ENCODE measurements at regions not wholly inside any gene's neighbourhood (a gene's known extent, or its start where the extent isn't known, plus 50 kb on each side); places are given as distances from the start of the nearest gene placed in this dataset.

DNA sequence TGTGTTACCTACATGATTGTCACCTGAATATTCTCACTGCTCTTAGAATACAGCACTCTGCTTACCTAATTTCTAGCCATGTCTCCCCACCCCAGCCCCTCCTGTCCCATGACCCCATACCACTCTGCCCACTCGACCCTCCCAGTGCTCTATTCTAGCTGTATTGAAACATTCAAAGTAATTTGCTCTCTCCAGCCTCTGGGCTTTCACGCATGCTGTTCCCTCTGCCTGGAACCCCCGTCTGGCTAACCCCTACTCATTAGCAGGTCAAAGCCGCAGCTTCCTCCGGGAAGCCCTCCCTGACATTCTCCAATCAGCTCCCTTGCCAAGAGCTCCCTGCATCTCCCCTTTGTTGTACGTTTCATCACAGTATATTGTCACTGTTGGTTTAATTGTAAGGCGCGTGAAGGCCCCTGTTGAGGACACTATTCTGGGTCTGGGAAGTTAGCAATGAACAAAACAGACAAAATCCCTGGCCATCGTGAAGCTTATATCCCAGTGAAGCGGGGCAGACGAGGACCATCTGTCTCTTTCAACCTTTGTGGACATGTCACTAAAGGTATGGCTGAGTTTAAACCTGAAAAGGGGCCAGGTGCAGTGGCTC lies 72.3 kb upstream of the LHX1 start:
- ATAC-seq (ENCODE audit: low read depth) (no peak), DNase-seq (no peak)
- Histone ChIP-seq H3K9me3 (ENCODE audit: control extremely low read depth in 1 of 3, control insufficient read depth in 2 of 3, insufficient read depth in 1 of 3, low read length in 2 of 3) (no peaks in the 10 kb centered on the region), H3K4me2 (replicated peaks; ENCODE audit: low read depth, low read length, poor library complexity, severe bottlenecking) (no peak overlapping the region), H3K9ac (ENCODE audit: low read length) (no peak overlapping the region), H3K79me2 (ENCODE audit: control insufficient read depth, insufficient read depth, low read length) (no peaks in the 10 kb centered on the region), H3K36me3 (replicated peaks in 1 of 2; ENCODE audit: control extremely low read depth in 1 of 2, control insufficient read depth in 1 of 2, extremely low read depth in 1 of 2, insufficient read depth in 2 of 2, low read length in 1 of 2) (no peaks in the 10 kb centered on the region), H2AFZ (ENCODE audit: insufficient read depth, low read depth, low read length, poor library complexity, severe bottlenecking) (no peak overlapping the region), H3K27ac (ENCODE audit: low read length in 2 of 2) (no peak overlapping the region), H3K4me1 (ENCODE audit: control insufficient read depth in 2 of 2, insufficient read depth in 2 of 2, low read length in 2 of 2) (no peaks in the 10 kb centered on the region), H3K27me3 (replicated peaks in 1 of 4; ENCODE audit: control extremely low read depth in 1 of 4, control insufficient read depth in 3 of 4, insufficient read depth in 4 of 4, low read length in 3 of 4) (peaks cover 0 to 13% (median 0%) of the 10 kb centered on the region in 4 experiments), H4K20me1 (ENCODE audit: control insufficient read depth, insufficient read depth, low read length, poor library complexity, severe bottlenecking) (no peaks in the 10 kb centered on the region), H3K4me3 (ENCODE audit: control extremely low read depth in 1 of 5, extremely low read depth in 1 of 5, insufficient read depth in 1 of 5, low read depth in 2 of 5, low read length in 4 of 5) (no peak overlapping the region)
- 84% methylated on average over 6 of the region's 11 CpGs for WGBS (ENCODE audit: insufficient coverage)
- POLR2A ChIA-PET: no interaction called here
- intact Hi-C loops (cut with micrococcal nuclease): no loop called here
- Mint-ChIP-seq H3K9me3 (ENCODE audit: insufficient read depth) (no peaks in the 10 kb centered on the region), H3K27me3 (peaks cover 36% of the 10 kb centered on the region), H3K27ac (no peak overlapping the region), H3K4me3 (no peak overlapping the region), H3K4me1 (no peaks in the 10 kb centered on the region)
- TF ChIP-seq EZH2 (IDR thresholded peaks at IDR 0.05; ENCODE audit: borderline replicate concordance, insufficient read depth, low read depth, low read length, poor library complexity, severe bottlenecking): no peak
- TF ChIP-seq, protein P1, sequence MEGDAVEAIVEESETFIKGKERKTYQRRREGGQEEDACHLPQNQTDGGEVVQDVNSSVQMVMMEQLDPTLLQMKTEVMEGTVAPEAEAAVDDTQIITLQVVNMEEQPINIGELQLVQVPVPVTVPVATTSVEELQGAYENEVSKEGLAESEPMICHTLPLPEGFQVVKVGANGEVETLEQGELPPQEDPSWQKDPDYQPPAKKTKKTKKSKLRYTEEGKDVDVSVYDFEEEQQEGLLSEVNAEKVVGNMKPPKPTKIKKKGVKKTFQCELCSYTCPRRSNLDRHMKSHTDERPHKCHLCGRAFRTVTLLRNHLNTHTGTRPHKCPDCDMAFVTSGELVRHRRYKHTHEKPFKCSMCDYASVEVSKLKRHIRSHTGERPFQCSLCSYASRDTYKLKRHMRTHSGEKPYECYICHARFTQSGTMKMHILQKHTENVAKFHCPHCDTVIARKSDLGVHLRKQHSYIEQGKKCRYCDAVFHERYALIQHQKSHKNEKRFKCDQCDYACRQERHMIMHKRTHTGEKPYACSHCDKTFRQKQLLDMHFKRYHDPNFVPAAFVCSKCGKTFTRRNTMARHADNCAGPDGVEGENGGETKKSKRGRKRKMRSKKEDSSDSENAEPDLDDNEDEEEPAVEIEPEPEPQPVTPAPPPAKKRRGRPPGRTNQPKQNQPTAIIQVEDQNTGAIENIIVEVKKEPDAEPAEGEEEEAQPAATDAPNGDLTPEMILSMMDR (IDR thresholded peaks at IDR 0.05): no peak
- CTCF ChIA-PET: no interaction called here

DNA sequence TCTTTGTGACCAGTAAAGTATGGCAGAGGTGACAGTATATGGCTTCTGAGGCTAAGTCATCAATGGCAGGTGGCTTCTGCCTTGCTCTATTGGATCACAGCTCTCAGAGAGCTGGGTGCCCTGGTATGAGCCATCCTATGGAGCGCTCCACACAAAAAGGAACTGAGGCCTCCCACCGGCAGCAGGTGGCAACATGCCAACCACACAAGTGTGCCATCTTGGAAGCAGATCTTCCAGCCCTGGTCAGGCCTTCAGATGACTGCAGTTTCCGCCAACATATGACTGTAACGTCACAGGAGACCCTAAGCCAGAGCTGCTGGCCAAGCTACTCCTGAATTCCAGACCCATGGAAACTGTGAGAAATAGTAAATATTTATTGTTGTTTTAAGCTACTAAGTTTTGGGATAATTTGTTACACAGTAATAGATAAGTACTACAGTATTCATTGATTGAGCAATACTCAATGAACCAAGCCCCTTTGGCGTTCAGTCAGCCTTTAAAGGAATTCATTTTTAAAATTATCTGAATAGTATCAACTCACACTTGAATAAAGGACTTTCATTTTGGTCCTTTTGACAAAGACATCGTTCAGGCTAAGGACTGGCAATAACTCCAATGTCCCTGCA lies 69.4 kb upstream of the LHX1 start:
- TF ChIP-seq, protein P1 (IDR thresholded peaks at IDR 0.05): no peak
- no peak for TF ChIP-seq EZH2 (IDR thresholded peaks at IDR 0.05; ENCODE audit: borderline replicate concordance, insufficient read depth, low read depth, low read length, poor library complexity, severe bottlenecking)
- Mint-ChIP-seq H3K4me1 (no peaks in the 10 kb centered on the region), H3K27ac (no peak overlapping the region), H3K27me3 (peaks cover 44% of the 10 kb centered on the region), H3K4me3 (no peak overlapping the region), H3K9me3 (ENCODE audit: insufficient read depth) (no peaks in the 10 kb centered on the region)
- CTCF ChIA-PET: no interaction called here
- Histone ChIP-seq H3K27ac (ENCODE audit: low read length in 2 of 2) (no peak overlapping the region), H3K27me3 (replicated peaks in 1 of 4; ENCODE audit: control extremely low read depth in 1 of 4, control insufficient read depth in 3 of 4, insufficient read depth in 4 of 4, low read length in 3 of 4) (peaks cover 0 to 8% (median 1%) of the 10 kb centered on the region in 4 experiments), H4K20me1 (ENCODE audit: control insufficient read depth, insufficient read depth, low read length, poor library complexity, severe bottlenecking) (no peaks in the 10 kb centered on the region), H3K4me3 (ENCODE audit: control extremely low read depth in 1 of 5, extremely low read depth in 1 of 5, insufficient read depth in 1 of 5, low read depth in 2 of 5, low read length in 4 of 5) (no peak overlapping the region), H3K36me3 (replicated peaks in 1 of 2; ENCODE audit: control extremely low read depth in 1 of 2, control insufficient read depth in 1 of 2, extremely low read depth in 1 of 2, insufficient read depth in 2 of 2, low read length in 1 of 2) (no peaks in the 10 kb centered on the region), H3K79me2 (ENCODE audit: control insufficient read depth, insufficient read depth, low read length) (no peaks in the 10 kb centered on the region), H3K9me3 (ENCODE audit: control extremely low read depth in 1 of 3, control insufficient read depth in 2 of 3, insufficient read depth in 1 of 3, low read length in 2 of 3) (no peaks in the 10 kb centered on the region), H3K4me1 (ENCODE audit: control insufficient read depth in 2 of 2, insufficient read depth in 2 of 2, low read length in 2 of 2) (no peaks in the 10 kb centered on the region), H3K4me2 (replicated peaks; ENCODE audit: low read depth, low read length, poor library complexity, severe bottlenecking) (no peak overlapping the region), H3K9ac (ENCODE audit: low read length) (no peak overlapping the region), H2AFZ (ENCODE audit: insufficient read depth, low read depth, low read length, poor library complexity, severe bottlenecking) (no peak overlapping the region)
- intact Hi-C loops (cut with micrococcal nuclease): no loop called here
- DNase-seq (no peak), ATAC-seq (ENCODE audit: low read depth) (no peak)
- 96% methylated on average over 5 of the region's 6 CpGs for WGBS (ENCODE audit: insufficient coverage)
- POLR2A ChIA-PET: no interaction called here

Measured in B cell (primary cell).